ENCODE measurements at regions not wholly inside any gene's neighbourhood (a gene's known extent, or its start where the extent isn't known, plus 50 kb on each side); places are given as distances from the start of the nearest gene placed in this dataset.
"Not testable (repeated sequence)": the region's sequence is repeated elsewhere in the genome, so short reads cannot be mapped to it uniquely, and the experiment has no call there.

DNA sequence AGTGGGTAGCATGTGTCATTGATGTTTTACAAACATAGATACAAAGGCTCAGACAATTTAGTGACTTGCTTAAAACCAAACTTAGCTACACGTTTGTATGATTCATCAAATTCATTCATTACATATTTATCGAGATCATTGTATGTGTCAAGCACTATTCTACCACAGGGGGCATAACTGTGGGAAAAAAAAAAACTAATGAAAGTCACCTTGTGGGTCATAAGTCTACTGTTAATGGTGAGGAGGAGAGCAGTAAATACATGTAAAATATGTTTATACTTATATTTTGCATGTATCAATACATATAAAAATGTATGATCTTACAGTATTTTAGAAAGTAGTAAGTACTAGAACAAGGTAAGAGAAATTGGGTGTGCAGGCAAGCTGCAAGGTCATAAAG, 933.8 kb downstream of the IPMK start:
- intact Hi-C loops (cut with DNase I) = no loop called here
- Histone ChIP-seq H3K4me1 (no peaks in the 10 kb centered on the region), H3K4me3 (no peak overlapping the region), H3K27ac (no peak overlapping the region), H3K9me3 (no peaks in the 10 kb centered on the region), H3K27me3 (no peaks in the 10 kb centered on the region), H3K36me3 (no peaks in the 10 kb centered on the region)
- ATAC-seq (no peak), DNase-seq (no peak)
- no peak for TF ChIP-seq POLR2A (IDR thresholded peaks at IDR 0.05)
- TF ChIP-seq, protein P1, sequence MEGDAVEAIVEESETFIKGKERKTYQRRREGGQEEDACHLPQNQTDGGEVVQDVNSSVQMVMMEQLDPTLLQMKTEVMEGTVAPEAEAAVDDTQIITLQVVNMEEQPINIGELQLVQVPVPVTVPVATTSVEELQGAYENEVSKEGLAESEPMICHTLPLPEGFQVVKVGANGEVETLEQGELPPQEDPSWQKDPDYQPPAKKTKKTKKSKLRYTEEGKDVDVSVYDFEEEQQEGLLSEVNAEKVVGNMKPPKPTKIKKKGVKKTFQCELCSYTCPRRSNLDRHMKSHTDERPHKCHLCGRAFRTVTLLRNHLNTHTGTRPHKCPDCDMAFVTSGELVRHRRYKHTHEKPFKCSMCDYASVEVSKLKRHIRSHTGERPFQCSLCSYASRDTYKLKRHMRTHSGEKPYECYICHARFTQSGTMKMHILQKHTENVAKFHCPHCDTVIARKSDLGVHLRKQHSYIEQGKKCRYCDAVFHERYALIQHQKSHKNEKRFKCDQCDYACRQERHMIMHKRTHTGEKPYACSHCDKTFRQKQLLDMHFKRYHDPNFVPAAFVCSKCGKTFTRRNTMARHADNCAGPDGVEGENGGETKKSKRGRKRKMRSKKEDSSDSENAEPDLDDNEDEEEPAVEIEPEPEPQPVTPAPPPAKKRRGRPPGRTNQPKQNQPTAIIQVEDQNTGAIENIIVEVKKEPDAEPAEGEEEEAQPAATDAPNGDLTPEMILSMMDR (IDR thresholded peaks at IDR 0.05) = no peak
- WGBS (ENCODE audit: insufficient coverage, low coverage, low lambda C conversion rate, missing lambda C conversion rate) = 57% methylated on average over 2 of the region's 2 CpGs

DNA sequence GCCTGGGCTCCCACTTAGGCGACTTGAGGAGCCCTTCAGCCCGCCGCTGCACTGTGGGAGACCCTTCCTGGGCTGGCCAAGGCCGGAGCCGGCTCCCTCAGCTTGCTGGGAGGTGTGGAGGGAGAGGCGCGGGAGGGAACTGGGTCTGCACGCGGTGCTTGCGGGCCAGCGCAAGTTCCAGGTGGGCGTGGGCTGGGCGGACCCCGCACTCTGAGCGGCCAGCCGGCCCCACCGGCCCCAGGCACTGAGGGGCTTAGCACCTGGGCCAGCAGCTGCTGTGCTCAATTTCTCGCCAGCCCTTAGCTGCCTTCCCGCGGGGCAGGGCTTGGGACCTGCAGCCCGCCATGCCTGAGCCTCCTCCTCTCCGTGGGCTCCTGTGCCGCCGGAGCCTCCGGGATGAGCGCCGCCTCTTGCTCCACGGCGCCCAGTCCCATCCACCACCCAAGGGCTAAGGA, 946.3 kb downstream of the IPMK start:
- H3K27me3 ChIP-seq; H3K9me3 ChIP-seq; H3K27ac ChIP-seq; intact Hi-C loops (cut with DNase I); H3K4me3 ChIP-seq; ATAC-seq; H3K4me1 ChIP-seq; H3K36me3 ChIP-seq: not testable (repeated sequence)
- DNase-seq = peak in 1 of 3 donors; percentile 50
- 82% methylated on average over 9 of the region's 29 CpGs for WGBS (ENCODE audit: insufficient coverage, low coverage, low lambda C conversion rate, missing lambda C conversion rate)

GRCh38 chr10:57320416-57320815, 947.3 kb downstream of the IPMK start:
- H3K9me3 ChIP-seq = no peaks in the 10 kb centered on the region
- H3K4me3 ChIP-seq = no peak overlapping the region
- intact Hi-C loops (cut with DNase I) = no loop called here
- 53% methylated on average over 3 of the region's 3 CpGs for WGBS (ENCODE audit: insufficient coverage, low coverage, low lambda C conversion rate, missing lambda C conversion rate)
- no peaks in the 10 kb centered on the region for H3K4me1 ChIP-seq
- TF ChIP-seq, protein P1 (IDR thresholded peaks at IDR 0.05) = no peak
- TF ChIP-seq POLR2A (IDR thresholded peaks at IDR 0.05) = no peak
- DNase-seq (no peak), ATAC-seq (no peak)
- H3K27me3 ChIP-seq = no peaks in the 10 kb centered on the region
- H3K36me3 ChIP-seq = no peaks in the 10 kb centered on the region
- no peak overlapping the region for H3K27ac ChIP-seq

GRCh38 chr10:57314046-57314445, 953.0 kb upstream of the ZWINT start:
- Histone ChIP-seq H3K27ac (no peak overlapping the region), H3K4me1 (no peaks in the 10 kb centered on the region), H3K36me3 (no peaks in the 10 kb centered on the region), H3K4me3 (no peak overlapping the region), H3K9me3 (no peaks in the 10 kb centered on the region), H3K27me3 (no peaks in the 10 kb centered on the region)
- TF ChIP-seq POLR2A (IDR thresholded peaks at IDR 0.05) = no peak
- TF ChIP-seq, protein P1 (IDR thresholded peaks at IDR 0.05) = no peak
- ATAC-seq (no peak), DNase-seq (no peak)
- intact Hi-C loops (cut with DNase I) = no loop called here

DNA sequence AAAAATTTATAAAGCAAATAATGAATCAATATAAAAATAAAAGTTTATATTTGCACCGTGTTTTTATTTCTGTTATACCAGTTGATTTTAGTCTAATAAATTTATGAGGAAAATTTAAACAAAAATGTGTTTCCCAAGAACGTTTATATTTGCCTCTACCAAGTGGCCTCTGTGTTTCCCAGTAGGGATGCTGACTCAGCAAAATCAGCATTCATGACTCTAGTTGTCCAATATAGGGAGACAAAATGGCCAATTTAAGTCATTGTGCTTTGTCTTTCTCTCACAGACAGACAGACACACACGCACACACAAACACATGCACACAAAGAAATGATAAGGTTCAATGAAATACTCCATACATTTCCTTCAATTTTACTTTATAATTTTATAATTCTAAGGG, 942.5 kb upstream of the ZWINT start:
- WGBS (ENCODE audit: insufficient coverage, low coverage, low lambda C conversion rate, missing lambda C conversion rate) = 34% methylated on average over 3 of the region's 3 CpGs

More for the DNA sequence above, 942.5 kb upstream of the ZWINT start:
- intact Hi-C loops (cut with DNase I) = no loop called here
- H3K36me3 ChIP-seq = no peaks in the 10 kb centered on the region
- H3K27me3 ChIP-seq = no peaks in the 10 kb centered on the region
- TF ChIP-seq, protein P1 (IDR thresholded peaks at IDR 0.05) = no peak
- TF ChIP-seq POLR2A (IDR thresholded peaks at IDR 0.05) = no peak
- DNase-seq = no peak
- H3K27ac ChIP-seq = no peak overlapping the region
- no peak overlapping the region for H3K4me3 ChIP-seq
- no peaks in the 10 kb centered on the region for H3K4me1 ChIP-seq
- ATAC-seq = no peak
- H3K9me3 ChIP-seq = no peaks in the 10 kb centered on the region
